ENCODE measurements at regions not wholly inside any gene's neighbourhood (a gene's known extent, or its start where the extent isn't known, plus 50 kb on each side); places are given as distances from the start of the nearest gene placed in this dataset.
"Not testable (repeated sequence)": the region's sequence is repeated elsewhere in the genome, so short reads cannot be mapped to it uniquely, and the experiment has no call there.

DNA sequence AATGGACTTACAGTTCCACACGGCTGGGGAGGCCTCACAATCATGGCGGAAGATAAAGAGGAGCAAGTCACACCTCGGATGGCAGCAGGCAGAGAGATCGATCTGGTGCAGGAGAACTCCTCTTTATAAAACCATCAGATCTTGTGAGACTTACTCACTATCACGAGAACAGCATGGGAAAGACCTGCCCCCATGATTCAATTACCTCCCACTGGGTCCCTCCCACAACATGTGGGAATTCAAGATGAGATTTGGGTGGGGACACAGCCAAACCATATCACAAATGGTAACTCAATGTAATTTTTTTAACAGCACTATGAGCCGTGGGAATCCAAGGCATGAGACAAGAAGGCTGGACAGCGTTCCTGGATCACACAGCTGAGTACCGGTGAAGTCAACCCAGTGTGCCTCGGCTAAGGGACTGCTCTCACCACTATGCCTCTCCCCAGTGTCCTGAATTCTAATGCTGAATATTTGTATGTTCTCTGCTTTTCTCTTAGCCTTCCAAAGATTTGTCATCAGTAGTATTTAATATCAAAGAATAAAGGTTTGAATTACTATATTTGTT lies 84.3 kb downstream of the IRS2 start:
- not testable (repeated sequence) for DNase-seq (ENCODE audit: low read depth, low spot score)

DNA sequence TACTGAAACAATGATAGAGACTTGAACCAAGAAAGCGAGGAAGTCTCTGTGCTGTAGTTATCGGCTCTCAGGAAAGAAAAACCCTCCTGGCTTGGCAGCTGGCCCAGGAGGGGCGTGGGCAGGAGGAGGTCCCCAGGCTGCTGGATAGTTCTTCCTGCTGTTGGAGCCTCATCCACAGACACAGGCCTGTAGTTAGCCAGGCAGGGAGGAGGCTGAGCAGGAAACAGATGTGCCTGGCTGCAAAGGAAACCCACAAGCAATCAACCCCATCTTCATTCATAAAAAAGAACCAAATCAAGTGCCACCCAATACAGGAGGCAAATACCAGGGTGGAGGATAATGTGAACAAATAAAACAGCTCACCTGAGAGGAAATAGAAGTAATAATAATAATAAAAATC lies 86.2 kb downstream of the IRS2 start:
- DNase-seq (ENCODE audit: low read depth, low spot score): no peak

DNA sequence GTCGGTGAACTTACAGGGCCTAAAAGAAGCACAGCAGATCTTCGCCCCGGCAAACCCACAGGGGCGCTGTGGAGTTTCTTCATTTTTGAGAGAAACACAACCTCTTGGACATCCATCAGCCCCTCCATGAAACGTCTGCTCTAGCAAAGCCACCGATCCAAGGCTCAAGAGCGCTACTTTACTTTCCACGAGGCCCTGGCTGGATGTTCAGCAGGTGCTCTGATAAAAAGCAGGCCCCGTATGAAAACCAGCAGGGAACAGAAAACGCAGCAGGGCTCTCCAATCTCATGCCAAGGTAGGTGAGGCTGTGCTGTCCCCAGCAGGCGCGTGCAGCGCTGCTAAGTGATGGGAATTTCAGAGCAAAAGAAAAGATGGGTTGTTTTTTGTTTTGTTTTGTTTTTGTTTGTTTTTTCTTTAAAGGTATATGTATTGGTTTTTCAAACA lies 86.7 kb downstream of the IRS2 start:
- DNase-seq (ENCODE audit: low read depth, low spot score): no peak

DNA sequence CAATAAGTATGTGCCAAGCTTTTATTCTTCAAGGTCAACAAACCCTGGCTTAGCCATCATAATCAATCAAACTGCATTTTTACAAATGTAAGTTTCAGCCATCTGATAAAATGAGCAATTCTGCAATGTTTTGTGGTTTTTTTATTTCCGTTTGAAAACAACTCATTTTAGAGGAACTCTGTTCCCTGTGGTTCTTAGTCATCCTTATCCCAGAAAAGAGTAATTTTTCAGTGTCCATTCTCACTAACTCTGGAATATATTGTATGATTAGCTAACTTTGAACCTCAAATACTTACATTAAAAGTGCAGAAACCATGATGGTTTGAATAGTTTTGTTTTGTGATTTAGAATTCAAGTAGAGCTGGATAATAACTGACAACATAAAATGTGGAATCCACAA lies 87.6 kb downstream of the IRS2 start:
- no peak for DNase-seq (ENCODE audit: low read depth, low spot score)

DNA sequence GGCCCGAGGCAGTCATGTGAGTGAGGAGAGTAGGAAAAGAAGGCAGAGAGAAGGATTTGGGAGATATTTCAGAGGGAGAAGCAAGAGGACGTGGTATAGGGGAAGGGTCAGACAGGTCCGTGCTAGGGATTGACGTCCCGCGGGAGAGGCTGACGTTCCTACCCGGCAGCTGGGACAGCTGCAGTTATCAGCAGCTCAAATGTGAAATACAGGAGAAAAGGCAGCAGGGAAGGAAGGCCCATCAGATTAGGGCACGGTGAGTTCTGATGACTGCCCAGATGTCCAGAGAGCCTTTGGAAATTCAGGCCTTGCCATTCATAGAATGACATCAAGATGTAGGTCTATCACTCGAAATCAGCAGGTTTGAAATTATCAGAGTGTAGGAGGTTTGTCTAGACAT lies 88.4 kb downstream of the IRS2 start:
- no peak for DNase-seq (ENCODE audit: low read depth, low spot score)

DNA sequence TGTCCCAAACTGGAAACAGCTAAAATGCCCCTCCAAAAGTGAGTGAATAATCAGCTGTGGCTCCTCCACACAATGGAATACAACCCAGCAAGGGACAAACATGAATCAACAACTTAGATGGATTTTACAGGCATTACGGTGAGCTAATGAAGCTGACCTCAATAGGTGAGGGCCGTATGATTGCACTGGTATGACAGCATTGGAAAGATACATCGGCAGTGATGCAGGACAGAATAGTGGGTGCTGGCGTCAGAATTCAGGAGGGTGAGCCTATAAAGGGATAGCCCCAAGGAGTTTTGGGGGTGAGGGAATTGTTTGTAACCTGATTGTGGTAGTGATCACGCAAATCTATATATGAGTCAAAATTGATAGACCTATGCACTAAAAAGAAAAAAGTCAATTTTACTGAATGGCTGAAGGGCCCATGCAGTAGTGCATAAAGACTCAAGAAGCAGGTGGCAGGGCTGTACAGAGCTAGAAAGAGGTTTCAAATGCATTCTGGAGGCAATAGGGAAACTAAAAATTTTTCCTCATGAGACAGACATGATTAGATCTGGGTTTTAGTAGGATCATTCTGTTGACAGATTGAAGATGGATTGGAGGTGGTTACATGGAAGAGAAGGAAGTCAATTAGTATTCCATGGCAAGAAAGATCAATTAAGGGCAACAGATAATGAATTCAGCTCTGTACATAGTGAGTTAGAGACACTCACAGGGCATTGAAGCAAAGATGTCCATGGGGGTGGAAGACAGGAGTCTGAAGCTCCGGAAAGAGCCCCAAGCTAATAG lies 90.8 kb downstream of the IRS2 start:
- DNase-seq (ENCODE audit: low read depth, low spot score): no peak

DNA sequence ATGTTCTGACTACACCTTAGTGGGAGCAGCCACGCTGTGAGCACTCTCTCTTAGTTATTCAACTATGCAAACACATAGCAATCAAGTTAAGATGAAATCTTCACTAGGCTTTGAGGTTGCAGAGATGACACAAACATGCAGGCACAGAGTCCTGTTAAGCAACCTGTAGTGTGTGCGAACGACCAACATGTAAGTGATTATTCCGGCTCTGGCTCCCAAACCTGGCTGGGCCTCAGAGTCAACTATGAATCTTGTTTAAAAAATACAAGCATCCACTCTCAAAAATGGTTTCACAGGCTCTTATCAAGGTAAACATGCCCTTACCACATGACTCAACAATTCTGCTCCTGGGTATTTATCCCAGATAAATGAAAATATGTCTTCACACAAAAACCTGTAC lies 91.4 kb downstream of the IRS2 start:
- DNase-seq (ENCODE audit: low read depth, low spot score): no peak

DNA sequence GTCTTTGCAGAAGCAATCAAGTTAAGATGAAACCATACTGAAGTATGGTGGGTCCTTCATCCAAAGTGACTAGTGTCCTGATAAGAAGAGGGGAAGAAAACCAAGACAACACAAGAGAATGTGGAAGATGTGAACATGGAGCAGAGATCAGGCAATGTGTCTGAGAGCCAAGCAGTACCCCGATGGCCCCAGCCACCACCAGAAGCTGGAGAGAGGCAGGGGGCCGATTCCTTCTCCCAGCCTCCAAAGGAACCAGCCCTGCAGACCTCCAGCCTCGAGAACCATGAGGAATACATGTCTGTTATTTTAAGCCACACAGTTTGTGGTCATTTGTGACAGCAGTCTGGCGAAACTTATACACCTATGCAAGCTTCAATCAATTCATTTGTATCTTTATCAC lies 93.2 kb downstream of the IRS2 start:
- DNase-seq (ENCODE audit: low read depth, low spot score): no peak

DNA sequence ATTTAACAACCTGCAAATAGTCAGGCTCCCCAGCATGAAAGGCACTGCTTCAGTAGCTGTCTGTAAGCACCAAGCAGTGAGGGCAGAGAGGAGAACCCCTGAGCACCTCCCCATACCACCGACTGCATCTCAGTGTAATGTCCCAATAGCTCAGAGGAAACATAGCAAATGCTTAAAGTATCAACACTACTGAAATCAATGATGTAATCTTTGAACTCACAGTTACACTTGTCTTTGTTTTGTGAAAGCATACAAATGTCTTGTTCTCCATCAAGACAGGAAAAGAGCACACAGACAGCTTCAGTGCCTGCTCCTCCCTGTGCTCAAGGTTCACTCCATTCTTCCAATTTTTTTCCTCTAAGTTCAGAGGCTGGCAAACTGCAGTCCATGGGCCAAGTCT lies 94.7 kb downstream of the IRS2 start:
- no peak for DNase-seq (ENCODE audit: low read depth, low spot score)

DNA sequence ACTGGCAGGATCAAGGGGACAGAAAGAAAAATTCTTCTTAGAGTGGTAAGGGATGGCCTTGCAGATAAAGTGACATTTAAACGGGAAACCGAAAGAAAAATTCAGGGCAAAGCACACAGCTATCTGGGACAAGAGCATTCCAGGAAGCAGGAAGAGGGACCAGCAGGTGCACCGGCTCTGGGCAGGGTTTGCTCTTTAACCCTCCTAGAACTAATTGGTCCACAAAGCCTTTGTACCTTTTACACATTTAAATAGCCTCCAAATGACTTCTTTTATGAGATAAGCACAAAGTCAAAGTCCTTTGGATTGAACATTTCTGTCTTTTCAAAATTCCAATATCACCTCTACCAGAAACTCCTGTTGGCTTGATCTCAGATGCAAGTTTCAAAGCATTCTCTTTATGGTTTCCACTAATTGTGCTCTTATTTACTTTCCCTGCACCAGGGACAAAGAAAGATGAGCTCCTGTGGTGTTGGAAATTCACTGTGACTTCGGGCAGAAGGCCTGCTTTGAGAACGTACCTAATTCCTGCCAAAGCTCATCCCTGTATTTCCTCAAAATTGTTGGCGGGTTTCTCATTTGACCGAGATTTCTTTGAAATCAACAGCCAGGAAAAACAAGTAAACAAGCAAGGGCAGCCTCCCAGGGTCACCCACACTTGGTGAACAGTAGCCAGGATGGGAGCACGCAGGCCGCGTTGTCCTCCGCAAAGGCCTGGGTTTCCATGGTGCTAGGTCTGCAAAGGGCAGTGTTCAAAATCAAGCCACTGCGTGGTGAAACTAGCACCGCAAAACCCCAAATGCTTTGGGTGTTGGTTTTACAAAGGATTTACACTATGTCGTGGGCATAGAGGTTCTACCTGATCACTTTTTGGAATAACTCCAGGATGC lies 98.6 kb downstream of the IRS2 start:
- DNase-seq (ENCODE audit: low read depth, low spot score): no peak

DNA sequence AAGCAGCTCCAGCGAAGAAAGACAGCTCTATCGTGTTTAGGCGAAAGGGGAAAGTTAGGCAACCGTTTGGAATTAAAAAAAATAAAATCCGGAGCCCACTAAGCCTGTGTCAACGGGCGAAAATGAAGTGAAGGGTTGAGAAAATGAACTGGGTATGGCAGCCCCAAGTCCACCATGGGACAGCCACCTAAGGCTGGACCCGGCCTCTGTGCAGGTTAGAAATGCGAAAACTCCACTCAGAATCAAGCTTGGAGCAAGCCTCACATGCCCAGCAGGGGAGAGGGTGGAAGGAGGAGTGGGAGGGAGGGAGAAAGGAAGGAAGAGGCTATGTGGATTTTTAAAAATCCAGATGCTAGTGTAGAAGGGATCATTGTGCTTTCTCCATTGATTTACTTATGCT lies 101.2 kb downstream of the IRS2 start:
- DNase-seq (ENCODE audit: low read depth, low spot score): no peak

DNA sequence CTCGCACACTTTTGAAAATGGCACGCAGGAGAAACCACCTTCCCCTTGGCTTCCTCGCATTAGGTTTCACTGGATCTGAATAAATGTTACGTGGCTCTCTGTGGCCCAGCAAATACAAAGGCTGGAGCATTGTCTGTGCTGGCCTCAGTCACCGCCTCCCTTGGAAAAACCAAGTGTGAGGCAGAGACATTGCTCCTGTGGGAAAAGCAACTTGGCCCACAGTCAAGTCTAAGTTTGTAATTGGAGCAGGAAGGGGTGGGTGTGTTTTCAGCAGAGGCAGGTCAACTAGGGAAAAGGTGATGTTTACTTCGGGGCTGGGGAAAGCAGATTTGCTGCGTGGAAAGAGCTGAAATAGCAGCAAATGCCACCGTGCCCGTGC lies 101.6 kb downstream of the IRS2 start:
- no peak for DNase-seq (ENCODE audit: low read depth, low spot score)

DNA sequence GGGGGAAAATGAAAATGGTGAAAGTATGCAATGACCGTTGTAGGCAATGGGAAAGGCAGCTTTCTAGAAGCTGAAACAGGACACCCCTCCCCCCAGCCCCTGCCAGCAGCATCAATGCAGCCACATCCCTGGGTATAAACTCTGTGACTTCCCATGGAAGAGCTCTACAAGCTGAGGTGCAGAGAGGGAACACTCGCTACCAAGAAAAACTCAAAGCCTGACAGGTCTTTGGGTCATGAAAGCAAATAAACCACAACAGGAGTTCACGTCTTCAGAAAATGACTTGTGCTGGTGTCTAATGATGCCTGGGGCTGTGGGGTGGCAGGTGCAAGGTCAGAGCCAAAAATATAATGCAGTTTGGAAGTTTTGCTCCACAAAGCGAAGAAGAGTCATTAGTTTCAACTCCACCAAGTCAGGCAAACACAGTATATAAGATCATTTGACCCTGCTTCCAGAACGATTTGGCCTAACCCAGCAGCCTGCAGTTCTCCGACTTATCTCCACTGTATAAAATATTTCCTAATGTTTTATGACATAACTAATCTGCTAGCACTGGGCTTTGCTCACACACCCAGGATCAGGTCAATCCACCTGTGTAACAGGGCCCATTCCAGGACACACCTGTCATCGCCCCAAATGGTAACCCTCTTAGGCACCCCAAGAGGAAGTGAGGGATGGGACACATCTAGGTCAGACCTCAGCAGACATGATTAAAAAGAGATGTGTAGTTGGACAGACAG lies 102.1 kb downstream of the IRS2 start:
- DNase-seq (ENCODE audit: low read depth, low spot score): no peak

DNA sequence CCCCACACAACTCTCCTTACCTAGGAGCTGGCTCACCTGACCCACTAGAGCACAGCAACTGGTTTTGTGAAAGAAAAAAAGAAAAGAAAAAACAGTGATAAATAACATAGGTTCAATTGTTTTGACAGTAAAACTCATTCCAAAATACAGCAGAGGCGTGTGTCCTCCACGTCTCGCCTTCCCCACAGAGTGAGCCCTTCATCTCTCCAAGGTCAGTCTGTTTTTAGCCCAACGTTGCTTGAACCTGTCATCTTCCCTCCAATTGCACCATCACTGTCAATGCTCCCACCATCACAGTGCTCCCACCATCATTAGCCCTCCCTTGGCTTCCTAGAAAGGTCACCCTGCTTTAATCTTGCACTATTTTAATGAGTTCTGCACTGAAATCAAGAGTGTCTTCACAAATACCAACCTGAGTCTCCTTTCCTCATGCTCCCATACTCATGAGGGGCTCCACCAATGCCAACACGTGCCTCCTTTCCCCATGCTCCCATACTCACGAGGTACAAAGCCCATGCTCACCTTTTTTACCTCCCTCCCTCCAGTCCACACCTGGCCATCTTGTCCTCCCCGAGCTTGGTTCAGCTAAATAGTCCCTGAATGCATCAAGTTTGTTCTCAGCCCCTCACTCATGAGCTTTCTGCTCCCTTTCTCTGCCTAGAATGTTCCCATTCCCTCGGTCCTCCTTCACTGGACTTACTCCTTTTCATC lies 103.7 kb downstream of the IRS2 start:
- DNase-seq (ENCODE audit: low read depth, low spot score): no peak

DNA sequence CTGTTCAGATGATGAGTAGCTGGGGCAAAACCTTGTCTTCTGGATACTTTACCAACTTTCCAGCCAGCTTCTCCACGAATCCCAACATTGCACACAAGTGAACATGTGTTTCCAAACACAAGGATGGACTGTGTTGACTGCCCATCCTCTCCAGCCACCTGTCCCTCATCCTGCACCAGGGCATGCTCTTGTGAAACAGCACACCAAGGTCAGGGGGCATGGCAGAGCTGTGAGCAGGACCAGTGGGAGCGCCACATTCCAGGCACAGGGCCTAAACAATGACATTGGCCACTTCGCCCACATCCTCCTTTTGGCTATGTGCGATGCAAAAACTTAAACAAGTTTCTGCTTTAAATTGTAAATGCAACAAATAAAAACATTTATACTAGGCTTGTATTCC lies 105.5 kb downstream of the IRS2 start:
- no peak for DNase-seq (ENCODE audit: low read depth, low spot score)

DNA sequence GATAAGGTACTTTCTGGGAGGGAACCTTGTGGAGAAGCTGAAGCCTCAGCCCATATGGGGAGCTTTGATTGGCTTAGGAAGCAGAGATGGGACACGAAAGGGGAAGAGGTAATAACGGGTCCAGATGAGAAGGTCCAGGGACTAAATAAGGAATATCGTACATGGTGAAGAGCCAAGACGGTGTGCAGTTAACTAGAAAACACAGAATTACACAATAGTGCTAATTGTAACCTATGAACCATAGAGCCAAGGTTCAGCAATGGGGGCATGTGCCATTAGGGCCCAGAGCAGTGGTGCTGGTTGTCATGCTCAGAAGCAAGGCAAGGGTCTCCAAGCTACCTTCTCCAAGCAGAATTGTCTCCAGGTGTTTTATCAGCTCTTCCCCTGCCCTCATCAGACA lies 106.1 kb downstream of the IRS2 start:
- no peak for DNase-seq (ENCODE audit: low read depth, low spot score)

DNA sequence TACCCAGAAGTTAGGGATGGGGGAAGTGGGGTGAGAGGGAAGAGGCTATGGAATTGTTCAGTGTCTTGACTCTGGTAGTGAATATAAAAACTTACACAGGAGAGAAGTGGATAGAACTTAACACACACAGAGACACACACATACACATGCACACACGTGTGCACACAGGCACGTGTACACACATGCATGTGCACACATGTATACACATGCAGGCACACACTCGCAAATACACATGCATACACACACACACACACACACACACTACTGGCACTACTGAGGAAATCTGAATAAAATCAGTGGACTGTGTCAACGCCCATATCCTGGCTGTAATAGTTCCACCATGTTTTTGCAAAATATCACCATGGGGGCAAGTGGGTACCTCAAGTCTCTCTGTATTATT lies 107.9 kb downstream of the IRS2 start:
- no peak for DNase-seq (ENCODE audit: low read depth, low spot score)

DNA sequence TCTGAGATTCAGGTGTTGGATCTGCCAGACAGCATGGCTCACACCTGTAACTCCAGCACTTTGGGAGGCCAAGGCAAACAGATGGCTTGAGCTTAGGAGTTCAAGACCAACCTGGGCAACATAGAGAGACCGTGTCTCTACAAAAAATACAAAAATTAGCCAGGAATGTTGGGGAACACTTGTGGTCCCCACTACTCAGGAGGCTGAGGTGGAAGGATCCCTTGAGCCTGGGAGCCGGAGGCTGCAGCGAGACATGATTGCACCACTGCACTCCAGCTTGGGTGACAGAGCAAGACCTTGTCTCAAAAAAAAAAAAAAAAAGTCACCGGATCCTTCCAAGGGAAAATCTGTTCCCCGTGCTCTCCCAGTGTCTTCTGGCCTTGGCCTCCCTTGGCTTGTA lies 109.2 kb downstream of the IRS2 start:
- DNase-seq (ENCODE audit: low read depth, low spot score): no peak

DNA sequence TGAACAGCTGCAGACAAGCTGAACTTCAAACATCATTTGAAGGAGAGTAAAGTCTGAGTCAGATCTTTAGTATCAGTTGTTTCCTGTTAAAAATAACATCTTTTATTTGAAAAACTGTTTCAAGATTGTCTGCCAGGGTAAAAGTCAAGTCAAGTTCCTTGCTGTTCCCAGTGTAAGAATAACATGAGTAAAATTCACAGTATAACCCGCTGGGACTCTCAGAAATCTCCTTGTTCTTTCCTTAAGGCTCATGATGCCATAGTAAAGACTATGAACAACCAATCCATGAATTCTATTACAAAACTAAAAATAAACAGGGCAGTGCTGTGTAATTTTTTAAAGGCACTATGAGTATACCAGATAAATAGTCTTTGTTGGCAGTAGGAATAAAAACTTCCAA lies 112.9 kb downstream of the IRS2 start:
- DNase-seq (ENCODE audit: low read depth, low spot score): no peak

DNA sequence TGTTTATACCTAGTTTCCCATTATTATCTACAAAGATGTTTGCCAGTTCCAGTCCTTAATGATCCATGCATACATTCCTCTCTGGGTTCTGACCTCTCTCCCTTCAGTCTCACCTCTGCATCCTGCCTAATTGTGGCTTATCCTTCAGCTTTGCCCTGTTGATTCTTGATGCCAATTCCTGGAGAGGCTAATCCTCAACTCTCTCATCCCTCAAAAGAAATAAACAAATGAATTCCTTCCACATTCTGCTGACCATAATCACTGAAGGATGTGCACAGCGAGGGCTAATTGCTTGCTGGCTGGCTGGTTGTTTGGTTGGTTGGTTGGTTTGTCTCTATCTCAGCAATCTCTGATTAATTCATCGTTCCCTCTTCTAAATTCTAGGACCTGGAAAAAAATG lies 113.8 kb downstream of the IRS2 start:
- no peak for DNase-seq (ENCODE audit: low read depth, low spot score)

DNA sequence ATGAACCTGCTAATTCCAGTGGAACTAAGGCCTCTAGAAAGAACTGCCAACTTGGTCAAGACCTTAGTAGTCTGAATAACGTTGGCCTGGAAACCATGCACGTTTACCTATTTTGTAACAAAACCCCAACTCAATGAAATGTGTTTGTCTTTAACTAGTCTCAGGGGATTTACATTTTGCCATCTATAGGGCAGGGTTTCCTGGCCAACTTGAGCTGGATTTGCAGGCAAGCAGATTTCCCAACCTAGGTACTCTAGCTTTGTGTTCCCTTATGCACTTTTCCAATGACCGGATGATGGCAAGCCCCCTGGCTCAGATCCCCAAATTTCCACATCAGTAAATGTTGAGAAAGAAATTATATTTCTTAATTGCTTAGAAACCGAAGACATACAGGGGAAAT lies 114.5 kb downstream of the IRS2 start:
- no peak for DNase-seq (ENCODE audit: low read depth, low spot score)
